AG09319 (cell line): ENCODE measurements at regions not wholly inside any gene's neighbourhood (a gene's known extent, or its start where the extent isn't known, plus 50 kb on each side); places are given as distances from the start of the nearest gene placed in this dataset.

ENCODE experiments used
- DNase-seq: peaks from one replicate; pipeline ENCODE4 v3.0.0-alpha.2; 2010; ENCODE audit warnings: low read depth; ENCODE audit errors: extremely low read depth
- TF ChIP-seq, protein P1 (sequence below): IDR thresholded peaks from 2 replicates; pipeline ENCODE4 v1.5.1; 2011; ENCODE audit warnings: low read depth, mild to moderate bottlenecking, inconsistent platforms, low read length, moderate library complexity

DNA sequence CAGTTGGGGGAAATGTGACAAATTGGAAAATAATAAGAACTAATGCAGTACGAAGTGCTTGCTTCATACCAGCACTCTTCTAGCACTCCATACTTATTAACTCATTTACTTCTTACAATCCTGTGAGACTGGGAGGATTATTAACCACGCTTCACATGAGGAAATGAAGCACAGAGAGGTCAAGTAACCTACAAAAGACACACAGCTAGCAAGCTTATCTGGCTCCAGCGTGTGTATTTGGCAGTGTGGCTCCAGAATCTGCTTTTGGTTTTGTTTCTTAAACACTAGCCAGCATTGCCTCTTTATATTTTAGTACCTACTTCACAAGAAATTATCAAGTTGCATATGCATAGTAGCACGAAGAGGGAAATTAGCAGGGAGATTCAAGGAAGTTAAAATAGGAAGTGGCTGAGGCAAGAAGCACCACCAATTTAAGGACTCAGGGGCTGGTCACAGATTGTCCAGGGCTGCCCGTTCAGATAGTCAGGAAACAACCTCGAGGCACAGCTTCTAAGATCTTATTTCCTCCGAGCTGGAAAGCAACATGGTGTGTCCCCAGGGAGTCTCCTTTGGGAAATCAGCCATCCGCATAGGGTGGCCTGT, 302.7 kb upstream of the PRDM1 start:
- DNase-seq = no peak
- TF ChIP-seq, protein P1, sequence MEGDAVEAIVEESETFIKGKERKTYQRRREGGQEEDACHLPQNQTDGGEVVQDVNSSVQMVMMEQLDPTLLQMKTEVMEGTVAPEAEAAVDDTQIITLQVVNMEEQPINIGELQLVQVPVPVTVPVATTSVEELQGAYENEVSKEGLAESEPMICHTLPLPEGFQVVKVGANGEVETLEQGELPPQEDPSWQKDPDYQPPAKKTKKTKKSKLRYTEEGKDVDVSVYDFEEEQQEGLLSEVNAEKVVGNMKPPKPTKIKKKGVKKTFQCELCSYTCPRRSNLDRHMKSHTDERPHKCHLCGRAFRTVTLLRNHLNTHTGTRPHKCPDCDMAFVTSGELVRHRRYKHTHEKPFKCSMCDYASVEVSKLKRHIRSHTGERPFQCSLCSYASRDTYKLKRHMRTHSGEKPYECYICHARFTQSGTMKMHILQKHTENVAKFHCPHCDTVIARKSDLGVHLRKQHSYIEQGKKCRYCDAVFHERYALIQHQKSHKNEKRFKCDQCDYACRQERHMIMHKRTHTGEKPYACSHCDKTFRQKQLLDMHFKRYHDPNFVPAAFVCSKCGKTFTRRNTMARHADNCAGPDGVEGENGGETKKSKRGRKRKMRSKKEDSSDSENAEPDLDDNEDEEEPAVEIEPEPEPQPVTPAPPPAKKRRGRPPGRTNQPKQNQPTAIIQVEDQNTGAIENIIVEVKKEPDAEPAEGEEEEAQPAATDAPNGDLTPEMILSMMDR = no peak

DNA sequence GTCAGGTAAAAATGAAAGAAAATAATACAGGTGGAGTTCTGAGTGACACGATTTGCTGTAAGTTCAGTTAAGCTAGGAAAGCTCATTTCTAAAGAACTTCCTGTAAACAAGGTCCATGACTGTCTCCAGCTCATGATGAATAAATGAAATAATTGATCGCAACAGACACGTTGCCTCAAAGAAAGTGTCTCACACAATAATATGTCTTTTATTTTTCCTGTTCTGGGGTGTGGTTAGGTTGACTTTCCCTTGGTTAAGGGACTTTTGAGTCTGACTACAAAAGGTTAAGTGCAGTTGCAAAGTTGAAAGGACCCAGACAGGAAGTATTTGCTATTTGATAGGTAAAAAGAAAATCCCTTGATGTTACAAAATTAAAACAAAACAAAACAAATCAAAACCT, 304.2 kb upstream of the PRDM1 start:
- TF ChIP-seq, protein P1 = no peak
- DNase-seq = no peak

DNA sequence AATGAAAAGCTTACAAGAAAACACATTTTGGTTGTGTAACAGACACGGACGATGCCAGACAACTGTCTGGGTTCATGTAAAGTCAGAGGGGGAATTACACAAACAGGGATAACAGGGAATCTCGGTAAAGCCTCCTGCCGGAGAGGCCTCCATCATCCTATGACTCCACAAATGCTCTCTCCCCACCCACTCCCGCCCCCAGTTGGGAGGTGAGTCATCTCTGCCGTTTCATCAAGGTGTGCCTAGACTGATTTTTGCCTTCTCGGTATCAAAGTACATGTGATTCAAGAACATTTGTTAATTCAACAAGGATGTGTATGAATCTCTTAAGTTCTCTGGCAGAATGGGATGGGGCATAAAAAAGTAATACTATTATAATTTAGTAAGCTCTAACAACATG, 304.9 kb upstream of the PRDM1 start:
- TF ChIP-seq, protein P1 = no peak
- no peak for DNase-seq

DNA sequence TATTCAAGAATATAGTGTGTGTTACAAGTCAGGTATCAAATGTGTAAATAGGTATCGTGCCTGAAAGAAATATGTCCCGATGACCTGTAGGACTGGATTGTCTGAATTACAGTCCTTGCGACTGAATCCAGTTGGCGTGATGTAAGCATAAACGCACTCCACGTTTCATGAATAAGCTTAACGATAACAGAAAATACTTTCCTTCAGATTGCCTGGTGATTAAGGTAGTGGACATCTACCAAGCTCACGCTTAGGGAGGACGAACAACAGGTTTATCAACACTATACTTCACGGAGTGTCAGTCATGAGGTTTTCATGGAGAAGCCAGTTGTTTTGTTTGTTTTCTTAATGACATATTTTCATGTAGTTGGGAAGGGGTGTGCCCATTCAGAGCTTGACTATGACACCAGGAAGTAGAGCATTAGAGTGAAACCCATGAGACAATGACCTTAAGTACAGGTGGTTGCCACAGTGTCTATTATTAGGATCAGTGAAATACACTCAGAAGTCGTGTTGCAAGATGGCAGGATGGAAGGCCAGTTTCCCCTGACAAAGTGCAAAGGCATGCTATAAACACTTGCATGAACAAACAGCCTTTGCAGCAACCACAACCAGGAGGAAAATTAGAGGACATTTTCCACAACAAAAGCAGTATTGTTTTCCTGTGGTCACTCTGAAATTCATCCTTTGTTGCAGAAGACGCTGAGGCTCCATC, 305.8 kb upstream of the PRDM1 start:
- DNase-seq = no peak
- TF ChIP-seq, protein P1 = no peak

DNA sequence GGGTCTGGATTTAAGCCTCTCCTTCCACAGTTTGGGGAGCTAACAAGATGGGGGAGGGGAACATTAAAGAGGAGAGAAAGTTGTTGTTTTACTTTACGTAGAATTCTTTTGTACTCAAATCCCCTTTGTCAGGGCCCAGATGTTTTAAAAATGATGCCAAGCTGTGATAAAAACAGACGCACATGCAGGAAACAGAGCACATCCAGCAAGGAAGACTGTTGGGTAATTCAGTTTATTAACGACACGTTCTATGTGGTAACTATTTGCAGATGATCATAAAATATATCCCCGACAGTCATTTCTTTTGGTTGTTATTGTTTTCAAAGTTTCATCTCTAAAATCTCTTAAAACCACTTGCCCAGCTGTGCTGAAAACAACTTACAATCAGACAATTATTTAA, 307.0 kb upstream of the PRDM1 start:
- no peak for DNase-seq
- TF ChIP-seq, protein P1 = no peak

DNA sequence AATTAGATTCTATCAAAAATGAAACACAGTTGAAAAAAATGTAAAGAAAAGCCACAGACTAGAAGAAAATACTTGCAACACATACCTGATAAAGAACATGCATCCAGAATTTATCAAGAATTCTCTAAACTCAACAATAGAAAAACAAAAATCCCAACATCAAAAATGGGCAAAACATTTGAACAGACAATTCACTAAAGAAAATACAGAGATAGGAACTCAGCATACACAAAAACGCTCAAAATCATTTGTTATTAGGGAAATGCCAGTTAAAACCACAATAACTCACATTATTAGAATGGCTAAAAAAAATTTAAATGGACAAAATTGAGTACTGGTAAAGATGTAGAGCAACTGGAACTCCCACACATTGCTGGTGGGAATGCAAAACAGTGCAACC, 311.0 kb upstream of the PRDM1 start:
- TF ChIP-seq, protein P1 = no peak
- DNase-seq = no peak

DNA sequence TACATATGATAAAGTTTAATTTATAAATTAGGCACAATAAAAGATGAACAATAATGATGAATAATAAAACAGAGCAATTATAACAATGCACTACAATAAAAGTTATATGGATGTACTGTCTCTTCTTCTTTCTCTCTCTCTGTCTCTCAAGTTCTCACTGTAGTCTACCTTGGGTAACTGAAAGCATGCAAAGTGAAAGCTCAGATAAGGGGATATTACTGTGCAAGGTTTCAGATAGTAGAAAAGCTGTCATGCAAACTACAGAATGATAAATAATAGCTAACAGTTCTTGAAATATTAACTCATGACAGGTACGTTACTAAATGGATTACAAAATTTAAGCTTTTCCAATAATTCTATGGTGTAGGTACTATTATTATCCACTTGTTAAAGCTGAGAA, 311.9 kb upstream of the PRDM1 start:
- TF ChIP-seq, protein P1 = no peak
- no peak for DNase-seq
